HG03103 (cell line): ENCODE measurements at regions not wholly inside any gene's neighbourhood (a gene's known extent, or its start where the extent isn't known, plus 50 kb on each side); places are given as distances from the start of the nearest gene placed in this dataset.

Source experiments
- ATAC-seq: cut with Tn5 transposase; IDR thresholded peaks from one replicate; pipeline ENCODE4 v1.9.1; 2021; ENCODE audit warnings: low read depth; ENCODE audit not compliant: unreplicated experiment

- no peak for ATAC-seq
Measured at GRCh38 chrX:137401092-137401491, 164.8 kb upstream of the ZIC3 start.

- no peak for ATAC-seq
Measured at GRCh38 chrX:137387646-137388045, 178.3 kb upstream of the ZIC3 start.

GRCh38 chrX:137366018-137366633 lies 199.8 kb upstream of the ZIC3 start:
- no peak for ATAC-seq

- ATAC-seq: no peak
Measured at GRCh38 chrX:137363559-137363958, 202.4 kb upstream of the ZIC3 start.

GRCh38 chrX:137362583-137362982 lies 203.3 kb upstream of the ZIC3 start:
- ATAC-seq: no peak

- ATAC-seq: no peak
Measured at GRCh38 chrX:137354851-137355250, 211.1 kb upstream of the ZIC3 start.

GRCh38 chrX:137353404-137353803 lies 212.5 kb upstream of the ZIC3 start:
- ATAC-seq: no peak

GRCh38 chrX:137352101-137352660 lies 213.7 kb upstream of the ZIC3 start:
- ATAC-seq: no peak

- no peak for ATAC-seq
Measured at GRCh38 chrX:137342969-137343368, 223.0 kb upstream of the ZIC3 start.

- ATAC-seq: no peak
Measured at GRCh38 chrX:137313627-137314026, 252.3 kb upstream of the ZIC3 start.

GRCh38 chrX:137305404-137305803 lies 260.5 kb upstream of the ZIC3 start:
- ATAC-seq: no peak

- ATAC-seq: no peak
Measured at GRCh38 chrX:137297167-137297566, 263.4 kb upstream of the GPR101 start.

GRCh38 chrX:137290011-137290410 lies 256.2 kb upstream of the GPR101 start:
- ATAC-seq: no peak

GRCh38 chrX:137287191-137287590 lies 253.4 kb upstream of the GPR101 start:
- no peak for ATAC-seq

GRCh38 chrX:137286423-137286822 lies 252.6 kb upstream of the GPR101 start:
- no peak for ATAC-seq

GRCh38 chrX:137278825-137279224 lies 245.0 kb upstream of the GPR101 start:
- no peak for ATAC-seq

- ATAC-seq: no peak
Measured at GRCh38 chrX:137263374-137263773, 229.6 kb upstream of the GPR101 start.

- no peak for ATAC-seq
Measured at GRCh38 chrX:137245183-137245582, 211.4 kb upstream of the GPR101 start.

GRCh38 chrX:137236837-137237236 lies 203.0 kb upstream of the GPR101 start:
- ATAC-seq: no peak

- ATAC-seq: no peak
Measured at GRCh38 chrX:137234651-137235402, 201.0 kb upstream of the GPR101 start.

GRCh38 chrX:137233478-137233877 lies 199.7 kb upstream of the GPR101 start:
- no peak for ATAC-seq

GRCh38 chrX:137227151-137227550 lies 193.4 kb upstream of the GPR101 start:
- ATAC-seq: no peak
